HEK293 (cell line): ENCODE measurements at regions not wholly inside any gene's neighbourhood (a gene's known extent, or its start where the extent isn't known, plus 50 kb on each side); places are given as distances from the start of the nearest gene placed in this dataset.
A peak's percentile ranks its signal among the peaks of the same experiment; 100 is the strongest.

Experiments
- CTCF ChIA-PET: fragments of 350-600 bp; formaldehyde crosslinking; extraction: SDS; loops from one replicate; lab custom pipeline; 2021; ENCODE audit warnings: antibody characterized with exemption; lab: Yijun Ruan, JAX
- POLR2A ChIA-PET: fragments of 300-600 bp; formaldehyde crosslinking; extraction: SDS; loops from one replicate; lab custom pipeline; 2020; ENCODE audit warnings: antibody characterized with exemption, inconsistent platforms; lab: Yijun Ruan, JAX
- H3K27ac ChIP-seq: fragments of 200-500 bp; sonication (Bioruptor generic); 2 replicates; pipeline ENCODE4 v1.5.1; 2014; ENCODE audit warnings: low read depth, low read length, control low read depth, inconsistent platforms; ENCODE audit errors: extremely low read depth
- H3K36me3 ChIP-seq, 2 experiments: fragments of 200-500 bp in 1 of 2; sonication (Bioruptor generic) in 1 of 2; 1 replicate in 1 of 2; 2 replicates in 1 of 2; pipeline ENCODE4 v1.5.1; 2014 to 2017; ENCODE audit warnings: inconsistent platforms in 2 of 2, low read length in 2 of 2; ENCODE audit not compliant: control insufficient read depth in 2 of 2, insufficient read depth in 1 of 2
- H3K4me1 ChIP-seq: fragments of 200-500 bp; sonication (Bioruptor generic); 2 replicates; pipeline ENCODE4 v1.5.1; 2014; ENCODE audit warnings: mild to moderate bottlenecking, low read length, inconsistent platforms; ENCODE audit not compliant: control insufficient read depth, insufficient read depth
- H3K4me3 ChIP-seq: 2 replicates; pipeline ENCODE4 v1.5.1; 2011; ENCODE audit warnings: low read depth, mild to moderate bottlenecking, control low read depth, low read length, moderate library complexity
- H3K9me3 ChIP-seq: fragments of 200-500 bp; sonication (Bioruptor generic); 2 replicates; pipeline ENCODE4 v1.5.1; 2014; ENCODE audit warnings: low read depth, low read length, inconsistent platforms; ENCODE audit not compliant: control insufficient read depth, insufficient read depth
- ELK4 ChIP-seq: IDR thresholded peaks from 2 replicates; pipeline ENCODE4 v1.6.1; 2011; ENCODE audit warnings: mild to moderate bottlenecking, low read depth, low read length, borderline replicate concordance
- KLF1 ChIP-seq: fragments of 450-650 bp; formaldehyde crosslinking; IDR thresholded peaks from 2 replicates; pipeline ENCODE4 v1.5.1; 2016; ENCODE audit warnings: missing biosample characterization, missing genetic modification characterization
- KLF17 ChIP-seq: fragments of 450-650 bp; formaldehyde crosslinking; IDR thresholded peaks from 2 replicates; pipeline ENCODE4 v1.5.1; 2016; ENCODE audit warnings: missing biosample characterization, missing genetic modification characterization
- OSR2 ChIP-seq: fragments of 450-650 bp; formaldehyde crosslinking; IDR thresholded peaks from 2 replicates; pipeline ENCODE4 v1.5.1; 2016; ENCODE audit warnings: missing biosample characterization, missing genetic modification characterization
- WT1 ChIP-seq: fragments of 450-650 bp; formaldehyde crosslinking; IDR thresholded peaks from 2 replicates; pipeline ENCODE4 v1.5.1; 2016; ENCODE audit warnings: missing biosample characterization, missing genetic modification characterization
- ZEB2 ChIP-seq: fragments of 450-650 bp; formaldehyde crosslinking; IDR thresholded peaks from 2 replicates; pipeline ENCODE4 v1.5.1; 2016; ENCODE audit warnings: missing biosample characterization, missing genetic modification characterization
- ZNF138 ChIP-seq: fragments of 450-650 bp; formaldehyde crosslinking; IDR thresholded peaks from 2 replicates; pipeline ENCODE4 v1.5.1; 2016; ENCODE audit warnings: missing biosample characterization, missing genetic modification characterization, borderline replicate concordance
- ZNF174 ChIP-seq: fragments of 450-650 bp; formaldehyde crosslinking; IDR thresholded peaks from 2 replicates; pipeline ENCODE4 v1.5.0; 2017; ENCODE audit warnings: missing biosample characterization, mild to moderate bottlenecking, missing genetic modification characterization
- ZNF202 ChIP-seq: fragments of 450-650 bp; formaldehyde crosslinking; IDR thresholded peaks from 2 replicates; pipeline ENCODE4 v1.5.1; 2016; ENCODE audit warnings: missing biosample characterization, missing genetic modification characterization, borderline replicate concordance
- ZNF398 ChIP-seq: fragments of 450-650 bp; formaldehyde crosslinking; IDR thresholded peaks from 2 replicates; pipeline ENCODE4 v1.5.1; 2017; ENCODE audit warnings: missing biosample characterization, missing genetic modification characterization
- ZNF404 ChIP-seq: fragments of 450-650 bp; formaldehyde crosslinking; IDR thresholded peaks from 2 replicates; pipeline ENCODE4 v1.5.1; 2017; ENCODE audit warnings: missing biosample characterization, missing genetic modification characterization
- ZNF426 ChIP-seq: fragments of 450-650 bp; formaldehyde crosslinking; IDR thresholded peaks from 2 replicates; pipeline ENCODE4 v1.5.1; 2017; ENCODE audit warnings: missing biosample characterization, missing genetic modification characterization, mild to moderate bottlenecking, inconsistent platforms, moderate library complexity
- ZNF521 ChIP-seq: fragments of 450-650 bp; formaldehyde crosslinking; IDR thresholded peaks from 2 replicates; pipeline ENCODE4 v1.5.1; 2017; ENCODE audit warnings: missing biosample characterization, mild to moderate bottlenecking, missing genetic modification characterization
- ZNF530 ChIP-seq: fragments of 450-650 bp; formaldehyde crosslinking; IDR thresholded peaks from 2 replicates; pipeline ENCODE4 v1.5.1; 2016; ENCODE audit warnings: low read depth, missing biosample characterization, missing genetic modification characterization
- ZNF623 ChIP-seq: fragments of 450-650 bp; formaldehyde crosslinking; IDR thresholded peaks from 2 replicates; pipeline ENCODE4 v1.5.1; 2016; ENCODE audit warnings: missing biosample characterization, missing genetic modification characterization
- ZNF645 ChIP-seq: fragments of 450-650 bp; formaldehyde crosslinking; IDR thresholded peaks from 2 replicates; pipeline ENCODE4; 2016; ENCODE audit warnings: missing biosample characterization, missing genetic modification characterization
- ZNF660 ChIP-seq: fragments of 450-650 bp; IDR thresholded peaks from 2 replicates; pipeline ENCODE4 v1.5.1; 2018; ENCODE audit warnings: missing biosample characterization, mild to moderate bottlenecking, missing genetic modification characterization
- ZNF76 ChIP-seq: fragments of 450-650 bp; formaldehyde crosslinking; IDR thresholded peaks from 2 replicates; pipeline ENCODE4; 2016; ENCODE audit warnings: low read depth, missing biosample characterization, missing genetic modification characterization, borderline replicate concordance
- ZNF837 ChIP-seq: fragments of 450-650 bp; formaldehyde crosslinking; IDR thresholded peaks from 2 replicates; pipeline ENCODE4 v1.5.1; 2016; ENCODE audit warnings: missing biosample characterization, missing genetic modification characterization
- ZSCAN30 ChIP-seq: fragments of 450-650 bp; IDR thresholded peaks from 2 replicates; pipeline ENCODE4 v1.5.1; 2018; ENCODE audit warnings: missing biosample characterization, mild to moderate bottlenecking, missing genetic modification characterization, moderate library complexity

- no peak for TF ChIP-seq ZNF398 (tag by site-specific recombination)
- TF ChIP-seq ZNF623 (tag by site-specific recombination), result no peak
- no peak for TF ChIP-seq ZNF521 (tag by site-specific recombination)
- no peak for TF ChIP-seq ZNF202 (tag by site-specific recombination)
- no peak for TF ChIP-seq ZNF426
- no peak for TF ChIP-seq OSR2
- no peak for TF ChIP-seq ELK4
Measured at GRCh38 chr15:37208146-37209040, 108.0 kb upstream of the MEIS2 start (continued).

- no peaks in the 10 kb centered on the region for H3K36me3 ChIP-seq
- no peaks in the 10 kb centered on the region for H3K9me3 ChIP-seq
- H3K4me1 ChIP-seq, result no peaks in the 10 kb centered on the region
- no peak overlapping the region for H3K27ac ChIP-seq
- ChIA-PET CTCF (interaction anchor here (0.6 kb wide), 1 partner anchor 795 kb away, joined by 3 read pairs; no protein-coding TSS in a partner anchor), POLR2A (no interaction called here)
- no peak overlapping the region for H3K4me3 ChIP-seq
- TF ChIP-seq WT1 (no peak), ZNF426 (no peak), ZNF521 (tag by site-specific recombination) (no peak), ZNF174 (no peak), ZNF404 (no peak), ZEB2 (tag by site-specific recombination) (no peak), ZSCAN30 (tag by site-specific recombination) (no peak), ZNF530 (tag by site-specific recombination) (no peak), KLF17 (tag by site-specific recombination) (no peak), ZNF645 (tag by site-specific recombination) (no peak), ZNF76 (no peak), ELK4 (no peak)
- TF ChIP-seq, all 188 proteins: peak for 0
Measured at GRCh38 chr15:37209041-37209363, 108.7 kb upstream of the MEIS2 start.

GRCh38 chr15:37217567-37217966 is 117.2 kb upstream of the MEIS2 start:
- no peaks in the 10 kb centered on the region for H3K9me3 ChIP-seq
- POLR2A ChIA-PET, result no interaction called here
- no peak overlapping the region for H3K4me3 ChIP-seq
- 0 out of 2 replicates have a peak, but pooled peaks have one; percentile 26 for TF ChIP-seq ZNF660 (tag by site-specific recombination)
- TF ChIP-seq ZNF138 (tag by site-specific recombination), result no peak
- no peak for TF ChIP-seq ZNF837
- TF ChIP-seq KLF1, result no peak
- TF ChIP-seq, all 188 proteins: peak for 1
- H3K4me1 ChIP-seq, result 0 out of 2 replicates have a peak, but pooled peaks cover 2% of the 10 kb centered on the region
- no peak overlapping the region for H3K27ac ChIP-seq
- CTCF ChIA-PET, result interaction anchor here (0.6 kb wide), 1 partner anchor 768 kb away, joined by 3 read pairs; no protein-coding TSS in a partner anchor
- H3K36me3 ChIP-seq, result no peaks in the 10 kb centered on the region
